ENCODE measurements at regions not wholly inside any gene's neighbourhood (a gene's known extent, or its start where the extent isn't known, plus 50 kb on each side); places are given as distances from the start of the nearest gene placed in this dataset.

- TF ChIP-seq CTCF (IDR thresholded peaks at IDR 0.05; ENCODE audit: poor library complexity, severe bottlenecking), result no peak
- no peak for TF ChIP-seq TAF1 (IDR thresholded peaks at IDR 0.05; ENCODE audit: low read depth)
- no peak for TF ChIP-seq EP300 (conservative IDR thresholded peaks at IDR 0.05; ENCODE audit: poor library complexity, severe bottlenecking)
- TF ChIP-seq POLR2AphosphoS5 (IDR thresholded peaks at IDR 0.05), result no peak
- no peak for TF ChIP-seq EZH2 (IDR thresholded peaks at IDR 0.05; ENCODE audit: borderline replicate concordance, insufficient read depth, low read length, poor library complexity, severe bottlenecking)
- TF ChIP-seq REST (IDR thresholded peaks at IDR 0.05; ENCODE audit: borderline replicate concordance), result no peak
- TF ChIP-seq SMC3 (conservative IDR thresholded peaks at IDR 0.05; ENCODE audit: poor library complexity), result no peak
- TF ChIP-seq RAD21 (conservative IDR thresholded peaks at IDR 0.05), result no peak
- no peak for TF ChIP-seq MXI1 (conservative IDR thresholded peaks at IDR 0.05; ENCODE audit: poor library complexity, severe bottlenecking)
Measured at GRCh38 chr2:64218137-64218802, 74.0 kb upstream of the PELI1 start.
